ENCODE measurements at regions not wholly inside any gene's neighbourhood (a gene's known extent, or its start where the extent isn't known, plus 50 kb on each side); places are given as distances from the start of the nearest gene placed in this dataset.

DNA sequence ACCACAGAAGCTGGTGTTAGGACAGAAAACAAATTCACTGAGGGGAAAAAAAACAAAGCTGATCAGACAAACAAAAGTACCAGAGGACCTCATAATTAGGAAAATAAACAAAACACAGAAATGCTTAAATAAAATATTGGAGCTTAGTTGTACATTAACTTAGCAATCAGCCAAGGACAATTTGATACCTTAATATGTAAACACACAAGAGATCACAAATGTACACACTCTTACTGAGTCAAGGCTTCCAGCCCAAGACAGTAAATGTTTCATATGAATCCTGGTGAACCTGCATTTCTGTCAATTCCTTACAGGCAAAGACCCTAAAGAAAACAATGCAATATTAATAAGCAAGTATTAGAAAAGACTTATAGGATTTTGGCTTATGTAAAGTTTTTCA is 62.0 kb upstream of the SPTLC3 start:
- Histone ChIP-seq H4K20me1 (ENCODE audit: insufficient read depth, low read length) (no peaks in the 10 kb centered on the region), H3K36me3 (replicated peaks in 1 of 2; ENCODE audit: control insufficient read depth in 1 of 2, insufficient read depth in 2 of 2, low read length in 2 of 2) (no peaks in the 10 kb centered on the region), H3K9me3 (replicated peaks in 1 of 2; ENCODE audit: control insufficient read depth in 1 of 2, insufficient read depth in 1 of 2, low read length in 2 of 2) (no peaks in the 10 kb centered on the region), H2AFZ (ENCODE audit: insufficient read depth, low read depth, low read length, poor library complexity, severe bottlenecking) (no peak overlapping the region), H3K4me2 (replicated peaks; ENCODE audit: extremely low read depth, low read length, poor library complexity, severe bottlenecking) (no peak overlapping the region), H3K4me1 (ENCODE audit: control insufficient read depth in 1 of 2, insufficient read depth in 2 of 2, low read length in 2 of 2) (no peaks in the 10 kb centered on the region), H3K9ac (ENCODE audit: insufficient read depth, low read length, poor library complexity, severe bottlenecking) (no peak overlapping the region), H3K27me3 (ENCODE audit: control insufficient read depth in 2 of 2, insufficient read depth in 2 of 2, low read length in 2 of 2) (no peaks in the 10 kb centered on the region), H3K27ac (ENCODE audit: low read depth in 1 of 2, low read length in 2 of 2) (no peak overlapping the region), H3K79me2 (ENCODE audit: insufficient read depth, low read length) (no peaks in the 10 kb centered on the region), H3K4me3 (replicated peaks in 1 of 3; ENCODE audit: low read depth in 2 of 3, low read length in 3 of 3) (no peak overlapping the region)
- Mint-ChIP-seq H3K4me3 (no peak overlapping the region), H3K27me3 (ENCODE audit: low read depth in 3 of 3) (peaks cover 0 to 3% (median 0%) of the 10 kb centered on the region in 3 donors), H3K9me3 (no peaks in the 10 kb centered on the region), H3K27ac (no peak overlapping the region), H3K4me1 (no peaks in the 10 kb centered on the region), H3K36me3 (no peaks in the 10 kb centered on the region)
- intact Hi-C loops (cut with micrococcal nuclease): no loop called here
- DNase-seq: no peak
- TF ChIP-seq, protein P1, sequence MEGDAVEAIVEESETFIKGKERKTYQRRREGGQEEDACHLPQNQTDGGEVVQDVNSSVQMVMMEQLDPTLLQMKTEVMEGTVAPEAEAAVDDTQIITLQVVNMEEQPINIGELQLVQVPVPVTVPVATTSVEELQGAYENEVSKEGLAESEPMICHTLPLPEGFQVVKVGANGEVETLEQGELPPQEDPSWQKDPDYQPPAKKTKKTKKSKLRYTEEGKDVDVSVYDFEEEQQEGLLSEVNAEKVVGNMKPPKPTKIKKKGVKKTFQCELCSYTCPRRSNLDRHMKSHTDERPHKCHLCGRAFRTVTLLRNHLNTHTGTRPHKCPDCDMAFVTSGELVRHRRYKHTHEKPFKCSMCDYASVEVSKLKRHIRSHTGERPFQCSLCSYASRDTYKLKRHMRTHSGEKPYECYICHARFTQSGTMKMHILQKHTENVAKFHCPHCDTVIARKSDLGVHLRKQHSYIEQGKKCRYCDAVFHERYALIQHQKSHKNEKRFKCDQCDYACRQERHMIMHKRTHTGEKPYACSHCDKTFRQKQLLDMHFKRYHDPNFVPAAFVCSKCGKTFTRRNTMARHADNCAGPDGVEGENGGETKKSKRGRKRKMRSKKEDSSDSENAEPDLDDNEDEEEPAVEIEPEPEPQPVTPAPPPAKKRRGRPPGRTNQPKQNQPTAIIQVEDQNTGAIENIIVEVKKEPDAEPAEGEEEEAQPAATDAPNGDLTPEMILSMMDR (IDR thresholded peaks at IDR 0.05): no peak

DNA sequence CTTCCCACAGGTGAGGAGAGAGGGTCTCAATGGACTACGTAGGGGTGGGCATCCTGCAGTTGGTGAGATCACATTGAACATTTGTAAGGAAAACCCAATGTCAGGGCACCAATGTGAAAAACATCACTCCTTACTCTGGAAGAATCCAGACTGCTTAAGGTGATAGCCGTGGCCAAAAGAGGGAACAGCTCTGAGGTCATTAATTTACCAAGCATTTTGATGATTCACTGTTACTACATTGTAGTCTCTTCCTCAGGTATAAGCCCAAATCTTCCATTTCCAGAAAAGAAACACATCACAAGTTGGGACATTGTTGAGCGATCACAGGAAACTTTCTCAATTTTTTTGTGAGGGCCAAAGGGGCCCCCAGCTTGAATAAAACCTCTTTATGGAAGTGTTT is 61.1 kb upstream of the SPTLC3 start:
- Histone ChIP-seq H2AFZ (ENCODE audit: insufficient read depth, low read depth, low read length, poor library complexity, severe bottlenecking) (no peak overlapping the region), H3K4me1 (ENCODE audit: control insufficient read depth in 1 of 2, insufficient read depth in 2 of 2, low read length in 2 of 2) (no peaks in the 10 kb centered on the region), H3K36me3 (replicated peaks in 1 of 2; ENCODE audit: control insufficient read depth in 1 of 2, insufficient read depth in 2 of 2, low read length in 2 of 2) (no peaks in the 10 kb centered on the region), H3K79me2 (ENCODE audit: insufficient read depth, low read length) (no peaks in the 10 kb centered on the region), H3K4me2 (replicated peaks; ENCODE audit: extremely low read depth, low read length, poor library complexity, severe bottlenecking) (no peak overlapping the region), H3K9ac (ENCODE audit: insufficient read depth, low read length, poor library complexity, severe bottlenecking) (no peak overlapping the region), H4K20me1 (ENCODE audit: insufficient read depth, low read length) (no peaks in the 10 kb centered on the region), H3K9me3 (replicated peaks in 1 of 2; ENCODE audit: control insufficient read depth in 1 of 2, insufficient read depth in 1 of 2, low read length in 2 of 2) (no peaks in the 10 kb centered on the region), H3K4me3 (replicated peaks in 1 of 3; ENCODE audit: low read depth in 2 of 3, low read length in 3 of 3) (no peak overlapping the region), H3K27me3 (ENCODE audit: control insufficient read depth in 2 of 2, insufficient read depth in 2 of 2, low read length in 2 of 2) (no peaks in the 10 kb centered on the region), H3K27ac (ENCODE audit: low read depth in 1 of 2, low read length in 2 of 2) (no peak overlapping the region)
- WGBS (ENCODE audit: insufficient coverage): 71% methylated on average over 1 of the region's 3 CpGs
- H3K4me1 Mint-ChIP-seq: no peaks in the 10 kb centered on the region
- peaks cover 0 to 3% (median 0%) of the 10 kb centered on the region in 3 donors for H3K27me3 Mint-ChIP-seq (ENCODE audit: low read depth in 3 of 3)
- intact Hi-C loops (cut with micrococcal nuclease): no loop called here
- H3K4me3 Mint-ChIP-seq: no peak overlapping the region
- no peak overlapping the region for H3K27ac Mint-ChIP-seq
- H3K9me3 Mint-ChIP-seq: no peaks in the 10 kb centered on the region
- H3K36me3 Mint-ChIP-seq: no peaks in the 10 kb centered on the region
- no peak for DNase-seq
- TF ChIP-seq, protein P1 (IDR thresholded peaks at IDR 0.05): no peak

All from CD14-positive monocyte (primary cell).